ENCODE measurements at regions not wholly inside any gene's neighbourhood (a gene's known extent, or its start where the extent isn't known, plus 50 kb on each side); places are given as distances from the start of the nearest gene placed in this dataset.

DNA sequence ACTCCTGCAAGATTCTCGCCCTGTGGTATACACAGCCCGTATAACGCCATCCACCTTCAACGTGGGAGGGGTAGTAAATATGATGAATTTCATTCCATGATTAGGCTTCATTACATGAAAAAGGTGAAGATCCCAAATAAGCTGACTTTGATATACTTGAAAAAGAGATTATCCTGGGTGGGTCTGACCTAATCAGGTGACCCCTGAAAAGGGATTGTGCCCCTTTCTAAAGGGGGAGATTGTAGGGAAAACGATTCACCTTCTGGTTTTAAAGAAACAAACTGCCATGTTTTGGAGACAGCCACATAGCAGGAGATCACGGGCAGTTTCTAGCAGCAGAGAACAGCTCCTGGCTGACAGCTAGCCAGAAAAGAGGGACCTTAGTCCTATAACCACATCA is 155.1 kb upstream of the SMLR1 start:
- no peaks in the 10 kb centered on the region for H3K36me3 ChIP-seq (ENCODE audit: control insufficient read depth, insufficient read depth, low read length)
- H3K27me3 ChIP-seq (ENCODE audit: control insufficient read depth, insufficient read depth, low read length), result no peaks in the 10 kb centered on the region
- TF ChIP-seq, protein P1, sequence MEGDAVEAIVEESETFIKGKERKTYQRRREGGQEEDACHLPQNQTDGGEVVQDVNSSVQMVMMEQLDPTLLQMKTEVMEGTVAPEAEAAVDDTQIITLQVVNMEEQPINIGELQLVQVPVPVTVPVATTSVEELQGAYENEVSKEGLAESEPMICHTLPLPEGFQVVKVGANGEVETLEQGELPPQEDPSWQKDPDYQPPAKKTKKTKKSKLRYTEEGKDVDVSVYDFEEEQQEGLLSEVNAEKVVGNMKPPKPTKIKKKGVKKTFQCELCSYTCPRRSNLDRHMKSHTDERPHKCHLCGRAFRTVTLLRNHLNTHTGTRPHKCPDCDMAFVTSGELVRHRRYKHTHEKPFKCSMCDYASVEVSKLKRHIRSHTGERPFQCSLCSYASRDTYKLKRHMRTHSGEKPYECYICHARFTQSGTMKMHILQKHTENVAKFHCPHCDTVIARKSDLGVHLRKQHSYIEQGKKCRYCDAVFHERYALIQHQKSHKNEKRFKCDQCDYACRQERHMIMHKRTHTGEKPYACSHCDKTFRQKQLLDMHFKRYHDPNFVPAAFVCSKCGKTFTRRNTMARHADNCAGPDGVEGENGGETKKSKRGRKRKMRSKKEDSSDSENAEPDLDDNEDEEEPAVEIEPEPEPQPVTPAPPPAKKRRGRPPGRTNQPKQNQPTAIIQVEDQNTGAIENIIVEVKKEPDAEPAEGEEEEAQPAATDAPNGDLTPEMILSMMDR (IDR thresholded peaks at IDR 0.05; ENCODE audit: insufficient read depth, low read depth, low read length), result no peak
- CTCF ChIA-PET, result no interaction called here
- DNase-seq (ENCODE audit: low read depth), result no peak
- POLR2A ChIA-PET, result no interaction called here
- no peak overlapping the region for H3K4me3 ChIP-seq (ENCODE audit: low read depth, low read length)

DNA sequence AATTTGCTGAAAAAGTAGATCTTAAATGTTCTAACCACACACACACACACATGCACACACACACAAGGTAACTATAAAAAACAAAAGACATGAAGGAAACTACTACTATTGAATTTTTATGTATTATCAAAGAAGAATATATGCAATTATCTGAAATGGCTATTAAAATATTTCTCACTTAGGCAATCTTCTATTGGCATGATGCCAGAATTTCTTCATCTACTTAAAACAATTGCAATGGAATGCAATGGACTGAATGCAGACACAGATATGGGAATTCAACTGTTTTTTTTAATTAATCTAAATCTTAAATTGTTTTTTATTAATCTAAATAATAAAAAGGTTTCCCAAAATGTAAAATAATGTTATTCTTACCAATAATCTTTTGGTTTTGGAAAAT is 152.6 kb upstream of the SMLR1 start:
- TF ChIP-seq, protein P1 (IDR thresholded peaks at IDR 0.05; ENCODE audit: insufficient read depth, low read depth, low read length), result no peak
- H3K36me3 ChIP-seq (ENCODE audit: control insufficient read depth, insufficient read depth, low read length), result no peaks in the 10 kb centered on the region
- no peaks in the 10 kb centered on the region for H3K27me3 ChIP-seq (ENCODE audit: control insufficient read depth, insufficient read depth, low read length)
- no peak overlapping the region for H3K4me3 ChIP-seq (ENCODE audit: low read depth, low read length)
- POLR2A ChIA-PET, result no interaction called here
- no peak for DNase-seq (ENCODE audit: low read depth)
- CTCF ChIA-PET, result interaction anchor here (0.6 to 1.2 kb wide), 2 partner anchors 235 to 307 kb away, joined by 3 read pairs; no protein-coding TSS in a partner anchor

DNA sequence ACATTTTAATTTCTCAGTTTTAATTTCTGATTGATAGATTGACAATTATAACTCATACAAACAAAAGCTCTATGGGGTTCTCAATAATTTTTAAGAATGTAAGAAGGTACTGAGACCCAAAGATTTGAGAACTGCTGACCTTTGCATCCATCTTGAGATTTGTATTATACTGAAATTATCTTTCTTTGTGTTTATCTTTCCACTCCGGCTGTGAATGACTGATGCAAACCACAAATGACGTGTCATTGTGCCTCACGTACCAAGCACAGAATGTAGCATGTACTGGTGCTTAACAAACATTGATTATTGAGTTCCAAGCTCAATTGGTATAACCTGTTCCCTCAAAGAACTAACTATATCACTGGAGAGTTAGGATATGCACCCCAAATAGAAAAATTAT is 152.1 kb upstream of the SMLR1 start:
- no peaks in the 10 kb centered on the region for H3K27me3 ChIP-seq (ENCODE audit: control insufficient read depth, insufficient read depth, low read length)
- ChIA-PET POLR2A (no interaction called here), CTCF (interaction anchor here (0.8 to 1.2 kb wide), 2 partner anchors 12 to 308 kb away, joined by 3 read pairs; no protein-coding TSS in a partner anchor)
- no peaks in the 10 kb centered on the region for H3K36me3 ChIP-seq (ENCODE audit: control insufficient read depth, insufficient read depth, low read length)
- no peak for DNase-seq (ENCODE audit: low read depth)
- no peak overlapping the region for H3K4me3 ChIP-seq (ENCODE audit: low read depth, low read length)
- TF ChIP-seq, protein P1 (IDR thresholded peaks at IDR 0.05; ENCODE audit: insufficient read depth, low read depth, low read length), result no peak

DNA sequence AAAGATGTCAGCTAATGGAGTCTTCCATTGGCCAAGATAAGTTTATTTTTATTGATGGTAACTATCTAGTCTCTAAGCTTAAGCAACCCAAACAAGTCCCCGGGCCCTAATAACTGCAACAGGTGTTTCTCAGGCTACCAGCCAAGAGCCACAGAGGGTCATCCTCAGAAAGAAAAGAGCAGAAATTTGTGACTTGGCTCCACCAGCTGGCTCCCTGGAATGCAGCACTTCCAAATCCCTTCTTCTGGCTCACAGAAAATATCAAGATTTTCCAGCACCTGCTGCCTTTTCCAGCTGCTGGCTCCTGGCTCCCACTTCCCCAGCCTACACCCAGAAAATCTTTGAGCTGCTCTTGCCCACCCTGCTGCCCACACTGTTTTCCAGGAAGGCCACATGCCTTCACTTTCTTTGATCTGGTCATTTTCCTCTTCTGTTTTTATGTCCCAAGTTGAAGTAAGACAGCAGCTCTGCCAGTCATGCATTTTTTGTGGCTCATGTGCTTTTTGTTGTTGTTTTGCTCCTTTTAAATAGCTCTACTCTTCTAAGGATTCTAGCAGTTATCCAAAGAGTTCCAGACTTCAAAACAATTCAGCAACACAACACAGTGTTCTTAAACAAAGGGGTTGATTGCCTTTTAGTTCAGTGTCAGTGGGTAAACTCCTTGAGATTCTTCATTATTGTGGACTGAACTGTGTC is 151.0 kb upstream of the SMLR1 start:
- no peak for DNase-seq (ENCODE audit: low read depth)
- no peaks in the 10 kb centered on the region for H3K36me3 ChIP-seq (ENCODE audit: control insufficient read depth, insufficient read depth, low read length)
- H3K27me3 ChIP-seq (ENCODE audit: control insufficient read depth, insufficient read depth, low read length), result no peaks in the 10 kb centered on the region
- ChIA-PET CTCF (interaction anchor here (0.8 kb wide), 1 partner anchor 11 kb away, joined by 3 read pairs; no protein-coding TSS in a partner anchor), POLR2A (no interaction called here)
- TF ChIP-seq, protein P1 (IDR thresholded peaks at IDR 0.05; ENCODE audit: insufficient read depth, low read depth, low read length), result no peak
- no peak overlapping the region for H3K4me3 ChIP-seq (ENCODE audit: low read depth, low read length)

DNA sequence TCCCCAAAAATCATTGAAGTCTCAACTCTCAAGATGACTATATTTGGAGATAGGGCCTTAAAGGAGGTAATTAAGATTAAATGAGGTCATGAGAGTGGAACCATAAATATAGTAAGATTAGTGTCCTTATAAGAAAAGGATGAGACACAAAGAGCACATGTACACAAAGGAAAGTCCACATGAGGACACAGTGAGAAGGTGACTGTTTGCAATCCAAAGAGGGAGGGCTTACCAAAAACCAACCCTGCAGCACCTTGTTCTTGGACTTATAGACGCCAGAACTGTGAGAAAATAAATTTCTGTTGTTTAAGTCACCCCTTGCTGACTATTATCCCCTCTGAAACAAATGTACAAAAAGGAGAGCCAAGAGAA is 150.4 kb upstream of the SMLR1 start:
- Histone ChIP-seq H3K4me3 (ENCODE audit: low read depth, low read length) (no peak overlapping the region), H3K36me3 (ENCODE audit: control insufficient read depth, insufficient read depth, low read length) (no peaks in the 10 kb centered on the region), H3K27me3 (ENCODE audit: control insufficient read depth, insufficient read depth, low read length) (no peaks in the 10 kb centered on the region)
- TF ChIP-seq, protein P1 (IDR thresholded peaks at IDR 0.05; ENCODE audit: insufficient read depth, low read depth, low read length), result no peak
- no peak for DNase-seq (ENCODE audit: low read depth)
- ChIA-PET CTCF (no interaction called here), POLR2A (no interaction called here)

Data from BJ (cell line).